GM10266 (cell line): ENCODE measurements at regions not wholly inside any gene's neighbourhood (a gene's known extent, or its start where the extent isn't known, plus 50 kb on each side); places are given as distances from the start of the nearest gene placed in this dataset.

Source experiments
- DNase-seq: peaks from one replicate; pipeline ENCODE4 v3.0.0; 2012; ENCODE audit errors: extremely low spot score
- CTCF ChIP-seq: IDR thresholded peaks from 2 replicates; pipeline ENCODE4 v1.5.1; 2012; ENCODE audit warnings: mild to moderate bottlenecking, low read depth; ENCODE audit not compliant: control insufficient read depth, insufficient read depth; ENCODE audit errors: missing control alignments

- no peak for TF ChIP-seq CTCF
- no peak for DNase-seq
These were observed 168.9 kb upstream of the NOVA1 start for GRCh38 chr14:26766726-26767125.

GRCh38 chr14:26773906-26774593, 176.2 kb upstream of the NOVA1 start:
- TF ChIP-seq CTCF, result no peak
- DNase-seq, result no peak

DNA sequence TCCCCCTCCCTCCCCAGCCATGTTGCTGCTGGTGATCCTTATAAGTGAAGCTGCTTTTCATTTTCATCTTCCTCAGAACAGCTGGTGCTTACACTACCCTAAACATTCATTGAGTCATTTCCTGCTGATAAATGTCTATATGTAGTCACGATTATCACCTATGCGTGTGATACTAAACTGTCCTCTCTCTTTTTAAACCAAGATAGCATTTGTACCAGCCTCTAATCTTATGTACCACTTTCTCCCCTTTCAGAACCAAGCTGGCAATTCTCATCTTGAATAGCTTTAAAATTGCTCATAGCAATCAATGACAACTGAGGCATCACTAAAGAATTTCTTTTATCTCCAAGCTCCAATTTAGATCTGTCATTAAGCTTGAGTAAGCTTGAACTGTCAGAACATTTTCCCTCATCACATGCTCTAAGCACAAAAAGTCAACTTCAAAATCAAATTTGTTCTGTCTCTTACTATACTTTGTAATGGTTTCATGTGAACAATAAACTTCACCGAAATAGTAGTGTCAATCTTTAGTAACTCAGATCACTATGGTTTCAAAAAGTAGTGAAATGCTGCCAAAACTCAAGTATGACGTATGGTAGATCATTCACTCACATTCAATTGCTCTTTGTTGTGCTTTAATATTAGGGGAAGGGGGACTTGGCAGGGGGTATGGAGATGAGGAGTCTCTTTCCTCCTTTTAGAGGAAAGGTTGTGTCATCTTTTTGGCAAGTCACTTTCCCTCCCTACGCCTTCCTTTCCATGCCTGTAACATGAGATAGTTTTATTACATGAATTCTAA, 178.1 kb upstream of the NOVA1 start:
- no peak for DNase-seq
- no peak for TF ChIP-seq CTCF

DNA sequence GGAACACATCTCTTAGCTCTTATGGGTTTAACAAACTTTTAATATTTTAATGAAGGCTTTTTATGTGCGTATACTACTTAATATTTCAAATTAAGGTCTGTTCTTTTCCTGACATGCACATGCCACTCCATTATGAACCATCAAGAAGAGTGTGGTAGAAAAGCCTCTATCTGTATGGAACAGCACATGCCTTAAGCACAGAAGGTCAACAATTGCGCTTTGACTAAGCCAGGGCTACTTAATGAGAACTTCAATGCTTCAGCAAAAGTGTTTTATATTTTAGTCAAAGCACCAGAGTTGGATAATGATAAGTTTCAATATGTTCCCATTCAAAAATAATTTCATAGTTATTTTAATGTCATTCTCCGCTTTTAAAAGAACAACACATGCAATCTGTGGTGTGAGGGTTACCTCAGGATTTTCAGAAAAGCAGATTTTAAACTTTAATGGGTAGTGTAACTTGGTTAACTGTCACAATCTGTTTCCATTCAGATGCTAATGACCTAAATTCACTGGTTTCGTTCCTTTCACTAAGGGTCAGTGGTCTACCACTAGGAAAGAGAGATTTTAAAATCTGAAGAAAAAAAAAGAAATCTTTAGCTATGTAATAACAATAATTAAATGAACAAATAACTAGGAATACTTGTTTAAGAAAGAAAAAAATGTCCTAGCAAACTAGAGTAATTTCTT, 193.4 kb upstream of the NOVA1 start:
- TF ChIP-seq CTCF, result no peak
- DNase-seq, result no peak

DNA sequence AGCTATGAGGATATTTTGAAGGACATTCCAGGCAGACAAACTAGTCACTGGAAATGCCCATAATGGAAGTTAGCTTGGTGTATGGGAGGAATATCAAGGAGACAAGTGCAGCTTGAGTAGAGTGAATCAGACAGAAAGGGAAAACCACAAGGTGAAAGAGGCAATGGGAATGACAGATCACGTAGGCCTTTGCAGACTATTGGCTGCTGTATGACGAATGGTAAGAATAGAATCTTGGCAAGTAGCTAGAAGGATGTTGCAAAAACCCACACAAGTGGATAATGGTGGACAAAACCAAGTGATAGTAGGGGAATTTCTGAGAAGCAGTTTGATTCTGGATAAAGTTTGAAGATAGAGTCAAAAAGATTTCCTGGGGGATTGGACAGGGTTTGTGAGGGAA, 196.9 kb upstream of the NOVA1 start:
- DNase-seq, result no peak
- no peak for TF ChIP-seq CTCF

- no peak for TF ChIP-seq CTCF
- DNase-seq, result no peak
These were observed 210.6 kb upstream of the NOVA1 start for GRCh38 chr14:26808407-26808806.
